HepG2 (cell line): ENCODE measurements at regions not wholly inside any gene's neighbourhood (a gene's known extent, or its start where the extent isn't known, plus 50 kb on each side); places are given as distances from the start of the nearest gene placed in this dataset.

Experiments used
- ATAC-seq: fragments of 200-7000 bp; cut with Tn5 transposase; 3 replicates; pipeline ENCODE4 v1.9.1; 2020; ENCODE audit warnings: mild to moderate bottlenecking, moderate library complexity
- BruUV-seq: library from RNA; stranded (reverse); fragments of 400-500 nt; replicated peaks from 2 replicates; lab custom pipeline; 2021; lab: Mats Ljungman, UMichigan
- CTCF ChIA-PET: fragments of 300-600 bp; formaldehyde crosslinking; extraction: SDS; loops from one replicate; lab custom pipeline; 2021; ENCODE audit warnings: low total read pairs, inconsistent platforms, low intra/inter-chr PET ratio; lab: Yijun Ruan, JAX
- POLR2A ChIA-PET: fragments of 350-600 bp; sonication (Branson Sonifier 250); formaldehyde crosslinking; loops from one replicate; lab custom pipeline; 2020; ENCODE audit warnings: antibody characterized with exemption, inconsistent platforms; lab: Yijun Ruan, JAX
- DNase-seq: peaks from one replicate; pipeline ENCODE4 v3.0.0-alpha.2; 2015; ENCODE audit warnings: low spot score
- FAIRE-seq: peaks from 3 replicates; lab custom pipeline; 2011; peaks lifted over from hg19 to GRCh38; lab: Jason Lieb, UNC
- H2AFZ ChIP-seq: one replicate; pipeline ENCODE4 v1.6.1; 2011; ENCODE audit warnings: low read length, inconsistent platforms
- H3K27ac ChIP-seq: fragments of 300-600 bp; 3 replicates; pipeline ENCODE4 v1.8.0; 2011; ENCODE audit warnings: mixed run types, mild to moderate bottlenecking, mixed read lengths, low read length, inconsistent platforms; ENCODE audit not compliant: insufficient read depth; ENCODE audit errors: extremely low read length
- H3K27me3 ChIP-seq, 2 experiments: fragments of 200-600 bp in 1 of 2; 2 replicates in 1 of 2; 3 replicates in 1 of 2; pipeline versions ENCODE4 v1.6.0 to v1.8.0; 2011; ENCODE audit warnings: low read length in 2 of 2, mild to moderate bottlenecking in 2 of 2, moderate library complexity in 2 of 2, inconsistent platforms in 1 of 2; ENCODE audit not compliant: insufficient read depth in 2 of 2, control insufficient read depth in 1 of 2
- H3K36me3 ChIP-seq, 2 experiments: fragments of 200-600 bp in 1 of 2; replicated peaks in 1 of 2; 2 replicates in 1 of 2; 3 replicates in 1 of 2; pipeline versions ENCODE4 v1.5.1 to v1.8.0; 2011; ENCODE audit warnings: low read length in 2 of 2, inconsistent platforms in 1 of 2; ENCODE audit not compliant: insufficient read depth in 2 of 2, control insufficient read depth in 1 of 2
- H3K4me1 ChIP-seq: 2 replicates; pipeline ENCODE4 v1.5.1; 2012; ENCODE audit warnings: low read length, inconsistent platforms; ENCODE audit not compliant: insufficient read depth
- H3K4me2 ChIP-seq: 2 replicates; pipeline ENCODE4 v1.6.0; 2011; ENCODE audit warnings: low read depth, low read length, inconsistent platforms
- H3K4me3 ChIP-seq, 3 experiments: fragments of 200-600 bp in 1 of 3; sonication (generic), shearing (Covaris generic) in 1 of 3; replicated peaks in 1 of 3; 2 replicates each; pipeline ENCODE4 v1.5.1; 2011 to 2016; ENCODE audit warnings: low read length in 3 of 3, inconsistent platforms in 2 of 3, low read depth in 2 of 3, mild to moderate bottlenecking in 2 of 3, control low read depth in 1 of 3, mixed read lengths in 1 of 3; ENCODE audit not compliant: insufficient read depth in 1 of 3
- H3K79me2 ChIP-seq: one replicate; pipeline ENCODE4 v1.6.1; 2011; ENCODE audit warnings: low read length, inconsistent platforms; ENCODE audit not compliant: insufficient read depth
- H3K9ac ChIP-seq: 2 replicates; pipeline ENCODE4 v1.6.0; 2011; ENCODE audit warnings: mild to moderate bottlenecking, low read depth, low read length, inconsistent platforms; ENCODE audit not compliant: insufficient read depth
- H3K9me3 ChIP-seq: 2 replicates; pipeline ENCODE4 v1.5.1; 2012; ENCODE audit warnings: mild to moderate bottlenecking, low read length
- H4K20me1 ChIP-seq: 2 replicates; pipeline ENCODE4 v1.6.0; 2011; ENCODE audit warnings: inconsistent platforms, mild to moderate bottlenecking, low read length, moderate library complexity; ENCODE audit not compliant: insufficient read depth
- HOXA7 ChIP-seq: sonication (generic); formaldehyde crosslinking; IDR thresholded peaks from 2 replicates; pipeline ENCODE4 v1.8.1; 2022; ENCODE audit warnings: mild to moderate bottlenecking, missing genetic modification reagents, moderate library complexity
- JARID2 ChIP-seq: sonication (generic); formaldehyde crosslinking; IDR thresholded peaks from 2 replicates; pipeline ENCODE4 v1.8.1; 2023; ENCODE audit warnings: missing genetic modification reagents, inconsistent platforms; ENCODE audit not compliant: insufficient replicate concordance
- SOX5 ChIP-seq: IDR thresholded peaks from 2 replicates; pipeline ENCODE4 v1.6.1; 2016; ENCODE audit warnings: borderline replicate concordance
- STAG1 ChIP-seq: sonication (generic); formaldehyde crosslinking; IDR thresholded peaks from 2 replicates; pipeline ENCODE4 v1.4.0; 2020; ENCODE audit warnings: missing genetic modification reagents
- ZBTB20 ChIP-seq: sonication (generic); formaldehyde crosslinking; IDR thresholded peaks from 2 replicates; pipeline ENCODE4 v1.8.1; 2023; ENCODE audit warnings: missing genetic modification reagents, low read depth, mild to moderate bottlenecking, borderline replicate concordance
- ZNF446 ChIP-seq: sonication (generic); formaldehyde crosslinking; IDR thresholded peaks from 2 replicates; pipeline ENCODE4 v1.5.0; 2020; ENCODE audit warnings: mild to moderate bottlenecking, missing genetic modification reagents
- ZNF629 ChIP-seq: sonication (generic); formaldehyde crosslinking; conservative IDR thresholded peaks from 2 replicates; pipeline ENCODE4 v1.5.0; 2020; ENCODE audit warnings: missing genetic modification reagents
- WGBS: methylation state at CpG from one replicate; pipeline ENCODE4 v1.1.6; 2017; ENCODE audit warnings: low lambda C conversion rate; 5-methylcytosine and 5-hydroxymethylcytosine counted together
- in situ Hi-C: cut with HindIII; loops from 2 replicates; pipeline ENCODE4 v1.10.0; 2017; ENCODE audit warnings: low pct_unique_long_range_greater_than_20kb; ENCODE audit not compliant: extremely low pct_ligation_motif_present
- intact Hi-C: fragments of 100-400 bp; cut with micrococcal nuclease; formaldehyde crosslinking; loops from one replicate; pipeline ENCODE4 v1.10.0; 2022; ENCODE audit not compliant: unreplicated experiment
- TF ChIP-seq, protein P1 (sequence below): sonication (generic); formaldehyde crosslinking; IDR thresholded peaks from 2 replicates; pipeline ENCODE4 v1.5.0; 2020; ENCODE audit warnings: mild to moderate bottlenecking, missing genetic modification reagents, moderate library complexity
- TF ChIP-seq, protein P2 (sequence below): fragments of 450-650 bp; IDR thresholded peaks from 2 replicates; pipeline ENCODE4 v1.6.1; 2016
- TF ChIP-seq, protein P3 (sequence below): sonication (generic); formaldehyde crosslinking; IDR thresholded peaks from 2 replicates; pipeline ENCODE4 v1.8.0; 2022; ENCODE audit warnings: mild to moderate bottlenecking, missing genetic modification reagents, moderate library complexity

DNA sequence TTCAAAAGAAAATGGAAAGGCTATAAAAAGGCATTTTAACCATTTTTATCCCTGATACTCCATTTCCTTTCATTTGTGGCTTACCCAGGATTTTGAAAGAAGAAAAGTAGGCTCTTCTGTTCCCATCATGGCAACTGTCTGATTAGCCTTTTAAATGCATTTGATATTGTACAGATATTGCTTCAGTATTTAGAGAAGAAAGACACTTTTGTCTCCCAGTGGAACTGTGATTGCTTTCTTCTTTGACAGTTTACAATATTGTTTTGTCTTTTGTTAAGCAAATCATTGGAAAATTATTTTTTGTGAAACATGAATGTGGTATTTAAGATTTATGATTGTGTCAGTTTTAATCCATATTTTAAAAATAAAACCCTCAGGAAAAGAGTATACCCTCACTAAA is 297.4 kb upstream of the TACR3 start (continued):
- TF ChIP-seq ZNF446 (CRISPR knock-in tag), result no peak

DNA sequence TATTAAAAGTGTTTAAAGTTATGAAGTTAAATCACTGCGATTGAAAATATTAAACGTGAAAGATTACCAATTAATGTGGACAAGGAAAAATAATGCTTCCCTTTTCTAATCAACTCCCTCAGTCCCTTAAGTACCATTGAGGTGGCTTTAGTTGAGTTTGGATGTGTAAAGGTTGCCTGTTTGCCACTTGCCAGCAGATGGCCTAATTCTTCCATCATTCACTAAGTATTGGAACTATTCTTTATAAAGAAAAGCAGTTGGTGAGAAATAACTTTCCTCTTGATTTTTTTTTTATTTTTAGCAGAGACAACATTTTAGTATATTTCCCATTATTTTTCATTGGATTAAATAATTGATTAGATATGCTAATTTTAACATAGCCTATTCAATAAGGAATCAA is 295.9 kb upstream of the TACR3 start:
- TF ChIP-seq STAG1 (CRISPR knock-in tag) (peak; percentile 63), SOX5 (no peak)
- TF ChIP-seq, protein P1, sequence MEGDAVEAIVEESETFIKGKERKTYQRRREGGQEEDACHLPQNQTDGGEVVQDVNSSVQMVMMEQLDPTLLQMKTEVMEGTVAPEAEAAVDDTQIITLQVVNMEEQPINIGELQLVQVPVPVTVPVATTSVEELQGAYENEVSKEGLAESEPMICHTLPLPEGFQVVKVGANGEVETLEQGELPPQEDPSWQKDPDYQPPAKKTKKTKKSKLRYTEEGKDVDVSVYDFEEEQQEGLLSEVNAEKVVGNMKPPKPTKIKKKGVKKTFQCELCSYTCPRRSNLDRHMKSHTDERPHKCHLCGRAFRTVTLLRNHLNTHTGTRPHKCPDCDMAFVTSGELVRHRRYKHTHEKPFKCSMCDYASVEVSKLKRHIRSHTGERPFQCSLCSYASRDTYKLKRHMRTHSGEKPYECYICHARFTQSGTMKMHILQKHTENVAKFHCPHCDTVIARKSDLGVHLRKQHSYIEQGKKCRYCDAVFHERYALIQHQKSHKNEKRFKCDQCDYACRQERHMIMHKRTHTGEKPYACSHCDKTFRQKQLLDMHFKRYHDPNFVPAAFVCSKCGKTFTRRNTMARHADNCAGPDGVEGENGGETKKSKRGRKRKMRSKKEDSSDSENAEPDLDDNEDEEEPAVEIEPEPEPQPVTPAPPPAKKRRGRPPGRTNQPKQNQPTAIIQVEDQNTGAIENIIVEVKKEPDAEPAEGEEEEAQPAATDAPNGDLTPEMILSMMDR (CRISPR knock-in tag), result peak; percentile 47
- BruUV-seq, result no TSS peak

DNA sequence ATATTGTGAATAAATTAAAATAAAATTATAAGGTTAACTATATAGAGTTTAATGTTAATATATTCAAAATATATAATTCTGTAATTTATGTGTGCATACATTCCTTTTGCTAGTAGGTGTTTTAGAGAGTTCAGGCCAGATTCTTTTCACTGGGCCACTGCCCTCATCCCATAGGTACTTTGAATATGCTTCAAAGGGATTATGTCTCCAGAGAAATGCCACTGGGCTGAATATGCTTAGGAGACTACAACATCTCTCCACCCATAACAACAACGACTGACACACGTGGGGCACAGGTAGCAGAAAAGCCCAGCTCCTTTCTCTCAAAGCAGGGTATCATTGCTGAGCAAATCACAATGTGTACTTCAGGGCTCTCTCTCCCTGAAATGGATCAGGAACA is 290.9 kb upstream of the TACR3 start:
- Histone ChIP-seq H3K4me1 (no peaks in the 10 kb centered on the region), H3K4me3 (no peak overlapping the region), H4K20me1 (no peaks in the 10 kb centered on the region), H3K9me3 (no peaks in the 10 kb centered on the region), H3K4me2 (no peak overlapping the region), H3K27me3 (no peaks in the 10 kb centered on the region), H3K36me3 (no peaks in the 10 kb centered on the region), H3K27ac (no peak overlapping the region), H3K9ac (no peak overlapping the region), H3K79me2 (no peaks in the 10 kb centered on the region), H2AFZ (no peak overlapping the region)
- intact Hi-C loops, result no loop called here
- FAIRE-seq (no peak), ATAC-seq (no peak), DNase-seq (no peak)
- no TSS peak for BruUV-seq
- in situ Hi-C loops, result no loop called here
- CTCF ChIA-PET, result no interaction called here
- POLR2A ChIA-PET, result no interaction called here
- WGBS, result 0% methylated on average over 2 of the region's 2 CpGs
- no peak for TF ChIP-seq HOXA7 (CRISPR knock-in tag)
- TF ChIP-seq, protein P2, sequence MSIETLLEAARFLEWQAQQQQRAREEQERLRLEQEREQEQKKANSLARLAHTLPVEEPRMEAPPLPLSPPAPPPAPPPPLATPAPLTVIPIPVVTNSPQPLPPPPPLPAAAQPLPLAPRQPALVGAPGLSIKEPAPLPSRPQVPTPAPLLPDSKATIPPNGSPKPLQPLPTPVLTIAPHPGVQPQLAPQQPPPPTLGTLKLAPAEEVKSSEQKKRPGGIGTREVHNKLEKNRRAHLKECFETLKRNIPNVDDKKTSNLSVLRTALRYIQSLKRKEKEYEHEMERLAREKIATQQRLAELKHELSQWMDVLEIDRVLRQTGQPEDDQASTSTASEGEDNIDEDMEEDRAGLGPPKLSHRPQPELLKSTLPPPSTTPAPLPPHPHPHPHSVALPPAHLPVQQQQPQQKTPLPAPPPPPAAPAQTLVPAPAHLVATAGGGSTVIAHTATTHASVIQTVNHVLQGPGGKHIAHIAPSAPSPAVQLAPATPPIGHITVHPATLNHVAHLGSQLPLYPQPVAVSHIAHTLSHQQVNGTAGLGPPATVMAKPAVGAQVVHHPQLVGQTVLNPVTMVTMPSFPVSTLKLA, result no peak
- no peak for TF ChIP-seq ZNF629 (CRISPR knock-in tag)
- TF ChIP-seq, protein P3, sequence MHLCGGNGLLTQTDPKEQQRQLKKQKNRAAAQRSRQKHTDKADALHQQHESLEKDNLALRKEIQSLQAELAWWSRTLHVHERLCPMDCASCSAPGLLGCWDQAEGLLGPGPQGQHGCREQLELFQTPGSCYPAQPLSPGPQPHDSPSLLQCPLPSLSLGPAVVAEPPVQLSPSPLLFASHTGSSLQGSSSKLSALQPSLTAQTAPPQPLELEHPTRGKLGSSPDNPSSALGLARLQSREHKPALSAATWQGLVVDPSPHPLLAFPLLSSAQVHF, result no peak
- TF ChIP-seq JARID2 (CRISPR knock-in tag), result no peak
- no peak for TF ChIP-seq ZBTB20 (CRISPR knock-in tag)

More for the DNA sequence above, 295.9 kb upstream of the TACR3 start:
- no peak overlapping the region for H3K4me2 ChIP-seq
- 0% methylated on average over 2 of the region's 2 CpGs for WGBS
- intact Hi-C loops (no loop called here), in situ Hi-C loops (no loop called here)
- no peaks in the 10 kb centered on the region for H3K79me2 ChIP-seq
- H3K9me3 ChIP-seq, result no peaks in the 10 kb centered on the region
- H3K4me3 ChIP-seq, result no peak overlapping the region
- H3K27ac ChIP-seq, result no peak overlapping the region
- no peak overlapping the region for H3K9ac ChIP-seq
- no peaks in the 10 kb centered on the region for H3K27me3 ChIP-seq
- FAIRE-seq (no peak), ATAC-seq (peak; percentile 65; the same call in 2 of the 3 replicates), DNase-seq (peak; percentile 7)
- H4K20me1 ChIP-seq, result no peaks in the 10 kb centered on the region
- CTCF ChIA-PET, result interaction anchor here (1.3 kb wide), 1 partner anchor 845 kb away, joined by 3 read pairs; no protein-coding TSS in a partner anchor
- POLR2A ChIA-PET, result no interaction called here
- no peaks in the 10 kb centered on the region for H3K4me1 ChIP-seq
- no peak overlapping the region for H2AFZ ChIP-seq
- H3K36me3 ChIP-seq, result no peaks in the 10 kb centered on the region
